Endothelial cell of umbilical vein (primary cell): ENCODE measurements at regions not wholly inside any gene's neighbourhood (a gene's known extent, or its start where the extent isn't known, plus 50 kb on each side); places are given as distances from the start of the nearest gene placed in this dataset.

Experiments used
- BruUV-seq: library from RNA; stranded (reverse); fragments of 400-500 nt; replicated peaks from 2 replicates; lab custom pipeline; 2021; lab: Mats Ljungman, UMichigan
- CTCF ChIA-PET: fragments of 300-600, 350-600 bp; sonication (Branson Sonifier 250); formaldehyde crosslinking; loops from one replicate; lab custom pipeline; 2021; ENCODE audit warnings: antibody characterized with exemption, inconsistent platforms; lab: Charles Lee
- POLR2A ChIA-PET: fragments of 300-600, 350-600 bp; sonication (Branson Sonifier 250); formaldehyde crosslinking; loops from one replicate; lab custom pipeline; 2021; ENCODE audit warnings: antibody characterized with exemption, inconsistent platforms; lab: Charles Lee
- DNase-seq: peaks from one replicate; pipeline ENCODE4 v3.0.0-alpha.2; 2011; ENCODE audit warnings: low read depth, low spot score
- FAIRE-seq: peaks from 2 replicates; lab custom pipeline; 2011; peaks lifted over from hg19 to GRCh38; lab: Jason Lieb, UNC
- H2AFZ ChIP-seq: 2 replicates; pipeline ENCODE4 v1.6.0; 2012; ENCODE audit warnings: low read depth, low read length, control low read depth, inconsistent platforms
- H3K27ac ChIP-seq: 2 replicates; pipeline ENCODE4 v1.5.1; 2011; ENCODE audit warnings: low read depth, mild to moderate bottlenecking, control low read depth, low read length, moderate library complexity; ENCODE audit not compliant: insufficient read depth
- H3K27me3 ChIP-seq, 2 experiments: 2 replicates each; pipeline versions ENCODE4 v1.6.0 to v1.6.1; 2011; ENCODE audit warnings: low read length in 2 of 2, mixed read lengths in 1 of 2; ENCODE audit not compliant: control insufficient read depth in 2 of 2, insufficient read depth in 2 of 2
- H3K36me3 ChIP-seq, 2 experiments: 2 replicates in 1 of 2; 3 replicates in 1 of 2; pipeline ENCODE4 v1.5.1; 2011; ENCODE audit warnings: low read length in 2 of 2, mild to moderate bottlenecking in 1 of 2, moderate library complexity in 1 of 2; ENCODE audit not compliant: control insufficient read depth in 2 of 2, insufficient read depth in 2 of 2; ENCODE audit errors: extremely low read depth in 1 of 2
- H3K4me1 ChIP-seq: 3 replicates; pipeline ENCODE4 v1.5.1; 2011; ENCODE audit warnings: mild to moderate bottlenecking, low read length; ENCODE audit not compliant: control insufficient read depth, insufficient read depth; ENCODE audit errors: extremely low read depth
- H3K4me2 ChIP-seq: 2 replicates; pipeline ENCODE4 v1.6.1; 2011; ENCODE audit warnings: low read length, control low read depth, mixed read lengths; ENCODE audit not compliant: insufficient read depth
- H3K4me3 ChIP-seq, 3 experiments: fragments of 200-600 bp in 1 of 3; sonication (generic), shearing (Covaris generic) in 1 of 3; replicated peaks in 1 of 3; 2 replicates each; pipeline ENCODE4 v1.5.1; 2011 to 2016; ENCODE audit warnings: control low read depth in 3 of 3, low read length in 3 of 3, mild to moderate bottlenecking in 2 of 3, inconsistent platforms in 1 of 3, low read depth in 1 of 3, moderate library complexity in 1 of 3; ENCODE audit not compliant: insufficient read depth in 1 of 3
- H3K79me2 ChIP-seq: 2 replicates; pipeline ENCODE4 v1.6.0; 2012; ENCODE audit warnings: low read length, inconsistent platforms; ENCODE audit not compliant: control insufficient read depth, insufficient read depth
- H3K9ac ChIP-seq: replicated peaks from 2 replicates; pipeline ENCODE3; 2011; ENCODE audit warnings: low read length, control low read depth; ENCODE audit not compliant: insufficient read depth; ENCODE audit errors: extremely low read depth
- H3K9me1 ChIP-seq: replicated peaks from 3 replicates; pipeline ENCODE4 v1.6.0; 2011; ENCODE audit warnings: mild to moderate bottlenecking, low read length; ENCODE audit not compliant: control insufficient read depth, insufficient read depth; ENCODE audit errors: extremely low read depth
- H3K9me3 ChIP-seq: replicated peaks from 2 replicates; pipeline ENCODE4 v1.5.1; 2012; ENCODE audit warnings: low read length, inconsistent platforms; ENCODE audit not compliant: control insufficient read depth, insufficient read depth
- H4K20me1 ChIP-seq: replicated peaks from 2 replicates; pipeline ENCODE3; 2011; ENCODE audit warnings: mild to moderate bottlenecking, low read length; ENCODE audit not compliant: control insufficient read depth, insufficient read depth; ENCODE audit errors: extremely low read depth
- EZH2 ChIP-seq: IDR thresholded peaks from 2 replicates; pipeline ENCODE4 v1.6.1; 2012; ENCODE audit warnings: borderline replicate concordance, low read depth, mild to moderate bottlenecking, moderate library complexity, low read length, inconsistent platforms; ENCODE audit not compliant: severe bottlenecking
- FOS ChIP-seq: IDR thresholded peaks from 2 replicates; pipeline ENCODE4 v1.6.1; 2011; ENCODE audit warnings: mild to moderate bottlenecking, low read length, moderate library complexity, borderline replicate concordance; ENCODE audit not compliant: insufficient read depth
- GATA2 ChIP-seq: IDR thresholded peaks from 2 replicates; pipeline ENCODE4 v1.7.0; 2011; ENCODE audit warnings: low read depth, mild to moderate bottlenecking, moderate library complexity, mixed read lengths, low read length; ENCODE audit not compliant: insufficient read length, insufficient read depth
- JUN ChIP-seq: IDR thresholded peaks from 2 replicates; pipeline ENCODE4 v1.6.1; 2011; ENCODE audit warnings: borderline replicate concordance, low read depth; ENCODE audit not compliant: insufficient read length, insufficient read depth
- MYC ChIP-seq: IDR thresholded peaks from one replicate; pipeline ENCODE4 v1.6.1; 2011; ENCODE audit warnings: mild to moderate bottlenecking, low read depth, low read length
- POLR2A ChIP-seq: IDR thresholded peaks from 2 replicates; pipeline ENCODE4 v1.6.1; 2012; ENCODE audit warnings: low read depth, mild to moderate bottlenecking, control low read depth, low read length
- POLR2AphosphoS5 ChIP-seq: IDR thresholded peaks from 2 replicates; pipeline ENCODE4 v1.6.1; 2012; ENCODE audit warnings: low read depth, mild to moderate bottlenecking, control low read depth, low read length, moderate library complexity; ENCODE audit not compliant: insufficient read depth
- dilution Hi-C: fragments of 300-500 bp; cut with MboI; formaldehyde crosslinking; loops from one replicate; pipeline ENCODE4 v1.15.0; 2019; ENCODE audit warnings: low sequenced_read_pairs; ENCODE audit not compliant: extremely low pct_ligation_motif_present
- intact Hi-C: fragments of 100-400 bp; cut with micrococcal nuclease; formaldehyde crosslinking; loops from one replicate; pipeline ENCODE4 v1.10.0; 2022
- TF ChIP-seq, protein P1 (sequence below), 2 donors: IDR thresholded peaks; 1 replicate in 1 of 2; 2 replicates in 1 of 2; pipeline ENCODE4 v1.5.1; 2011; ENCODE audit warnings: low read length in 2 of 2, mild to moderate bottlenecking in 2 of 2, moderate library complexity in 2 of 2, control low read depth in 1 of 2, inconsistent platforms in 1 of 2, low read depth in 1 of 2; ENCODE audit not compliant: insufficient read depth in 1 of 2; ENCODE audit errors: extremely low read depth in 1 of 2
- TF ChIP-seq, protein P2 (sequence below): IDR thresholded peaks from 2 replicates; pipeline ENCODE4 v1.6.1; 2011; ENCODE audit not compliant: insufficient read depth, insufficient read length

DNA sequence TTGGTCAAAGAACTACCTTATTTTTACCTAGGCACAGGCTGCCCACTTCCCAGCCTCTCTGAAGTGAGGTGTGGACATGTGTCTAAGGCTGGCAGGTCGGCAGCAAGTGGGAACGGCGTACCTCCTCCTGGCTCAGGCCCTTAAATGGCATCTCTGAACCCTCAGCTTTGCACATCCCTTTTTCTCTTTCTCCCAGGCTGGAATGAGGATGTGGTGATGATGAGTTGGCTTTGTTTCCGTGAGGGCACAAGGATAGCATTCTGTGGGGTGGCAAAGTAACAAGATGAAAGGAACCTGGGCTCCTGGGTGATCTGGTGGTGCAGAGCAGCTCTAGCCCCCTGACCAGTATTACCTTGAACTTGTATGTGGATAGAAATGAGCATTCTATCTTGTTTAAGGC, 196.8 kb downstream of the REEP3 start:
- H2AFZ ChIP-seq: no peak overlapping the region
- H3K4me3 ChIP-seq: no peak overlapping the region
- intact Hi-C loops: no loop called here
- H3K79me2 ChIP-seq: no peaks in the 10 kb centered on the region
- BruUV-seq: no TSS peak
- TF ChIP-seq MYC (no peak), GATA2 (no peak), POLR2A (no peak), POLR2AphosphoS5 (no peak), JUN (no peak), EZH2 (no peak), FOS (no peak)
- TF ChIP-seq, protein P1, sequence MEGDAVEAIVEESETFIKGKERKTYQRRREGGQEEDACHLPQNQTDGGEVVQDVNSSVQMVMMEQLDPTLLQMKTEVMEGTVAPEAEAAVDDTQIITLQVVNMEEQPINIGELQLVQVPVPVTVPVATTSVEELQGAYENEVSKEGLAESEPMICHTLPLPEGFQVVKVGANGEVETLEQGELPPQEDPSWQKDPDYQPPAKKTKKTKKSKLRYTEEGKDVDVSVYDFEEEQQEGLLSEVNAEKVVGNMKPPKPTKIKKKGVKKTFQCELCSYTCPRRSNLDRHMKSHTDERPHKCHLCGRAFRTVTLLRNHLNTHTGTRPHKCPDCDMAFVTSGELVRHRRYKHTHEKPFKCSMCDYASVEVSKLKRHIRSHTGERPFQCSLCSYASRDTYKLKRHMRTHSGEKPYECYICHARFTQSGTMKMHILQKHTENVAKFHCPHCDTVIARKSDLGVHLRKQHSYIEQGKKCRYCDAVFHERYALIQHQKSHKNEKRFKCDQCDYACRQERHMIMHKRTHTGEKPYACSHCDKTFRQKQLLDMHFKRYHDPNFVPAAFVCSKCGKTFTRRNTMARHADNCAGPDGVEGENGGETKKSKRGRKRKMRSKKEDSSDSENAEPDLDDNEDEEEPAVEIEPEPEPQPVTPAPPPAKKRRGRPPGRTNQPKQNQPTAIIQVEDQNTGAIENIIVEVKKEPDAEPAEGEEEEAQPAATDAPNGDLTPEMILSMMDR (IDR thresholded peaks at IDR 0.05; ENCODE audit: extremely low read depth in 1 of 2, insufficient read depth in 1 of 2, low read depth in 1 of 2, low read length in 2 of 2): no peak
- TF ChIP-seq, protein P2, sequence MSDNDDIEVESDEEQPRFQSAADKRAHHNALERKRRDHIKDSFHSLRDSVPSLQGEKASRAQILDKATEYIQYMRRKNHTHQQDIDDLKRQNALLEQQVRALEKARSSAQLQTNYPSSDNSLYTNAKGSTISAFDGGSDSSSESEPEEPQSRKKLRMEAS: no peak
- CTCF ChIA-PET: interaction anchor here (1.1 to 9.6 kb wide), 10 partner anchors 11 to 552 kb away, joined by 3 to 275 read pairs (median 18); no protein-coding TSS in a partner anchor
- no peaks in the 10 kb centered on the region for H3K9me3 ChIP-seq
- no peaks in the 10 kb centered on the region for H3K27me3 ChIP-seq
- H3K9me1 ChIP-seq: no peaks in the 10 kb centered on the region
- no peak overlapping the region for H3K27ac ChIP-seq
- no peak overlapping the region for H3K9ac ChIP-seq
- FAIRE-seq (no peak), DNase-seq (no peak)
- H3K36me3 ChIP-seq: no peaks in the 10 kb centered on the region
- H3K4me2 ChIP-seq: no peak overlapping the region
- no peaks in the 10 kb centered on the region for H4K20me1 ChIP-seq
- POLR2A ChIA-PET: interaction anchor here (0.5 kb wide), 1 partner anchor 448 kb away, joined by 4 read pairs; no protein-coding TSS in a partner anchor
- peaks cover 28% of the 10 kb centered on the region for H3K4me1 ChIP-seq
- dilution Hi-C loops: loop anchor here (25.0 kb wide), 1 partner anchor 506 kb away; no protein-coding TSS in a partner anchor
